NCI-H1930 (cell line): ENCODE measurements at regions not wholly inside any gene's neighbourhood (a gene's known extent, or its start where the extent isn't known, plus 50 kb on each side); places are given as distances from the start of the nearest gene placed in this dataset.

Experiments
- DNase-seq, 2 experiments: peaks; one replicate each; lab custom pipeline; 2025; lab: John Stamatoyannopoulos, UW

- no peak for DNase-seq
Observed at GRCh38 chr11:27858866-27859265, 158.6 kb upstream of the BDNF start.

- no peak for DNase-seq
Observed at GRCh38 chr11:27857588-27857987, 157.3 kb upstream of the BDNF start.

- DNase-seq = no peak
Observed at GRCh38 chr11:27857014-27857413, 156.8 kb upstream of the BDNF start.

- DNase-seq = no peak
Observed at GRCh38 chr11:27848423-27848822, 148.2 kb upstream of the BDNF start.

GRCh38 chr11:27847496-27847895 lies 147.2 kb upstream of the BDNF start:
- DNase-seq = no peak

- no peak for DNase-seq
Observed at GRCh38 chr11:27842290-27842689, 142.0 kb upstream of the BDNF start.

- no peak for DNase-seq
Observed at GRCh38 chr11:27841023-27841422, 140.8 kb upstream of the BDNF start.

- no peak for DNase-seq
Observed at GRCh38 chr11:27839226-27839913, 139.1 kb upstream of the BDNF start.

GRCh38 chr11:27838674-27839073 lies 138.4 kb upstream of the BDNF start:
- no peak for DNase-seq

- DNase-seq = no peak
Observed at GRCh38 chr11:27837895-27838563, 137.8 kb upstream of the BDNF start.

- DNase-seq = no peak
Observed at GRCh38 chr11:27830206-27830605, 130.0 kb upstream of the BDNF start.

- DNase-seq = no peak
Observed at GRCh38 chr11:27820249-27820648, 120.0 kb upstream of the BDNF start.

GRCh38 chr11:27816197-27816596 lies 115.9 kb upstream of the BDNF start:
- DNase-seq = no peak

GRCh38 chr11:27812341-27812740 lies 112.1 kb upstream of the BDNF start:
- no peak for DNase-seq

GRCh38 chr11:27807596-27807995 lies 107.3 kb upstream of the BDNF start:
- no peak for DNase-seq

GRCh38 chr11:27806122-27806521 lies 105.9 kb upstream of the BDNF start:
- DNase-seq = no peak

GRCh38 chr11:27795955-27796861 lies 96.0 kb upstream of the BDNF start:
- DNase-seq = peak; percentile 24 to 37

GRCh38 chr11:27786864-27787263 lies 86.6 kb upstream of the BDNF start:
- DNase-seq = no peak

GRCh38 chr11:27786331-27786730 lies 86.1 kb upstream of the BDNF start:
- DNase-seq = no peak

GRCh38 chr11:27783701-27784355 lies 83.6 kb upstream of the BDNF start:
- no peak for DNase-seq

- no peak for DNase-seq
Observed at GRCh38 chr11:27777033-27777432, 76.8 kb upstream of the BDNF start.

GRCh38 chr11:27773884-27774283 lies 73.6 kb upstream of the BDNF start:
- no peak for DNase-seq
